Umbilical cord (tissue), 1 donor: ENCODE measurements at regions not wholly inside any gene's neighbourhood (a gene's known extent, or its start where the extent isn't known, plus 50 kb on each side); places are given as distances from the start of the nearest gene placed in this dataset.

Experiments
- DNase-seq: peaks from one replicate; pipeline ENCODE4 v3.0.0-alpha.2; 2015; ENCODE audit warnings: low spot score

DNA sequence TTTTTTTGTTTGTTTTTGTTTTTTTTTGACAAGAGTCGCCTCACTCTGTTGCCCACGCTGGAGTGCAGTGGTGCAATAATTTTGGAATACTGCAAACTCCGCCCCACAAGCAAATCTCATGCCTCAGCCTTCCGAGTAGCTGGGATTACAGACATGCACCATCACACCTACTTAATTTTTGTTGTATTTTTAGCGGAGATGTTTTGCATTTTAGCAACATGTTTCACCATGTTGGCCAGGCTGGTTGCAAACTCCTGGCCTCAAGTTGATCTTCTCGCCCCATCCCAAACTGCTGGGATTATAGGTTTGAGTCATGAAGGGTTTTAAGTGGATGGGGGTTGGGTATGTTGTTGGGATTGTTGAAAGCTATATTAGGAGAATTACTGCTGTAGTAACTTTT is 270.9 kb upstream of the LCORL start:
- no peak for DNase-seq

DNA sequence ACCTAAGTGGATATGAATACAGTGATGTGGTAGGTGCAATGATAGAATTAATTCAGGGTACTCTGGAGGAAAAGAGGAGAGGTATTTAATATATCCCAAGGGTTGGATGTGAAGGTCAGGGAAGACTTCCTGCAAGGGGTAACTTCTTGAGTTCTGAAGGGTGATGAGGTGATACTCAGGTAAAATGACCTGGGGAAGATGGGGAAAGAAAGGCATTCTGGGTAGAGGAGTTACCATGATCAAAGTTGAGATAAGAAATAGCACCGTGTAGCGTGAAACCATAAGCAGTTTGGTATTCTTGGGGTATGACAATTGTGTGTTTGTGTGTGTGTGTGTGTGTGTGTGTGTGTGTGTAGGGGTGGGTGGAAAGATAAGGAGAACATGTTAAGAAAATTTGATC is 270.4 kb upstream of the LCORL start:
- DNase-seq, result no peak

DNA sequence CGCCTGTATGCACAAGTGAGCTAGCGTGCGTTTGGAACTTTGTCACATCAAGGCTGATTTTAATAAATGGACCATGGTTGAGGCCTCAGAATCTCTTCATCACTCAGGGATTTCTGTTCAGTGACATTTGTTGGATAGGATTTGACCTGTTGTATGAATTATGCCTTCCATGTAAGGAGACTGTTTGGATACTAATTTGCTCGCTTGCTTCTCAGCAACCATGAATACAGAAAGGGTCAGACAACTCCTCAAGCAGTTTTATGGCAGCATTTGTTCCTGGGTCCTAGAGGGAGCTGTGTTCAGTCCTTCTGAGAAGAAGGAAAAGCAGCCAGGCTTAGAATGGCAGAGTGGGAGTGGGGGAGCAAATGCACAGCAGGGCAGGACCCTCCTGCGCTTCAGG is 269.7 kb upstream of the LCORL start:
- no peak for DNase-seq

DNA sequence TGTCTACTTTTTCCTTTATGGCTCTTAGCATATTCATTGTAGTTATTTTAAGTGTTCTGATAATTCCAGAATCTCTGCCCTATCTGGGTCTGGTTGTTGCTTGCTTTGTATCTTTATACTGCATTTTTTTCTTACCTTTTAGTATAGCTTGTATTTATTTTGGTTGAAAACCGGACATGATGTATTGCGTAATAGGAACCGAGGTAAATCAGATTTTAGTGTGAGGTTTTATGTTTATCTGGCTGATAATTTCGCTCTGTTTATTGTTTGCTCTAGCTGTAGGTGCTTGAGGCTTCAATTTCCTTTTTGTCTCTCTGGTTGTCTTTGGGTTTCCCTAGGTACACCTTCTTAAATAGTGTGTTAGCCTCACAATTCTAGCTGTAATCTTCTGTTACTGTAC is 263.8 kb upstream of the LCORL start:
- DNase-seq, result no peak

DNA sequence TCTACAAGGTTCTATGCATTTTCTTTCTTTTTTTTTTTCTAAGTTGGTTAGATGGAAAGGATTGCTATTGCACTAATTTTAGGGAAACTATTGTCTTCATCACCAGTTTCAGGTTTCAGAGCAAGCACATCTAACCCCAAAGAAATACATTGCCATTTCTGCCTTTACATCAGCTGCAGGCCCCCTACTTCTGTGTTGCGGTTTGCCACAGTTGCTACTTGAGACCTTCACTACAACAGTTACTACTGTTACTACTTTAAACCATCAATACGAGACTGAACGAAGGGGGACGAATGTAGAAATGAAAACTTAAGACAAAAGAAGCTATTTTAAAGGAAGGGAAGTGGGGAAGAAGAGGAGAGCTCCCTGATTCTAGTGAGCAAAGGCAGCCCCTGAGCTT is 256.7 kb upstream of the LCORL start:
- DNase-seq, result no peak

DNA sequence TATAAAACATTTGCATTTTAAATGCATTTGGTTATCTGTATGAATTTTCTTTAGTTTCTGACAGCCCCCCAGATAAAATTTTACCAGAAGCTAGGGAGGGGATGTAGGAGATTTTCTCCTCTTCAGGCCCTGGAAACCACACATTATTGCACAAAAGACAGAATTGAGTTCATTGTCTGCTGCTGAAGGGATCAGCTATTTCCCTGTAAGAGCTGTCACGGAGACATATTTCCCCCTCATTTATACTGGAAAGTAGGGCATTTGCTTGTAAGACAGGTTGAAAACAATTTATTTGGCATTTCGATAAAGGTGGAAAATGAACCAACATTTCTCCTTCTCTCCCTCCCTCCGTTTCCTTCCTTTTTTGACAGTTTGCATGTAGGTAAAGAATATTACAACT is 241.3 kb upstream of the LCORL start:
- no peak for DNase-seq

DNA sequence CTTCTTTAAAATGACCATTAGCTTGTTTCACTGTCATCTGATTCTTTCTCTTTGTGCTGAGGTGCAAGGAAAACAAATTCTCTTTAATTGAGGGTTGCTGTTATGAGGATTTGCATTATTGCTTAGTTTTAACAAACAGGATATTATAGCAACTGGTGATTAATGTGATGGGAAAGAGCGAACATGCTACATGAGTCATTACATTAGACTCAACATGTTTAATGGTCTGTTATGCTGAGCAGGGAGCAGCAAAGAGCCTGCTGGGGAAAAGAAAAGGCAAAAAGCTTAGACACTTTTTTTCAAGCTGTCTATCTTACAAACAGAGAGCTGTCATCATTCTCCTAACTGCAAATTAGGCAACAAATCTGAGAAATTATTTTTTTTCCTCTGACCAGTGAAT is 230.5 kb upstream of the LCORL start:
- no peak for DNase-seq

DNA sequence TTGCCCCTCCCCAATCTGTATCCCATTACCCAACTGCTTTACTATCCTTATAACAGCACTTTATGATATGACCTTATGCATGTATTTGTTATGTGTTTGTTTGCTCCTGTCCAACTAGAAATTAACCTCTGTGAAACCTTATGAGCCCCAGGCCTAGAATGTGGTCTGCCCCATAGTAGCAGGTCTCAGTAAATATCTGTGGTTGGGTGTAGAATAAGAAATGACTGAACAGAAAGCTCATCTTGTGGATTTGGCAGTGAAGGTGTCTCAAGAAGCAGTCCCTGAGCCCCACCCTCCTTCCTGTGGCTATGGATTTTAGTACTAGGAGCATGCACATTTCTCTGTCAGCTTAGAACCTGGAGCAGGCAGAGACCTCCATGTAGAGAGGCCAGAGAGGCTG is 229.0 kb upstream of the LCORL start:
- no peak for DNase-seq

DNA sequence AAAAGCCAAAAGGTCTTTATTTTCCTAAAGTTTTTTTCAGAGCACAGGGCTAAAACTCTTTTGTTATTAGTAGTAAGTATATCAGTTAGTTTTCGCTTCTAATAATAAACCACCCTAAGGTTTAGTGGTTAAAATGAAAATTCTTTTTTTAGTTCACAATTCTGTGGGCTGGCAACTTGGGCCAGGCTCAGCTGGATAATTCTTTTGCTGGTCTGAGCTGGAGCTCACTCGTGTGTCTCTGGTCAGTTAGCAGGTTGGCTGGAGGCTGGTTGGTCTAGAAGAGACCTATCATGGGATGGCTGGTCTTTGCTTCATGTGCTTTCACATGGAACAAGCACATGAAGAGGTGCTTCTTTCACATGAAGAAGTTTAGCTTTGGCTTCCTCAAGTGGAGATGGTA is 227.1 kb upstream of the LCORL start:
- DNase-seq, result no peak

DNA sequence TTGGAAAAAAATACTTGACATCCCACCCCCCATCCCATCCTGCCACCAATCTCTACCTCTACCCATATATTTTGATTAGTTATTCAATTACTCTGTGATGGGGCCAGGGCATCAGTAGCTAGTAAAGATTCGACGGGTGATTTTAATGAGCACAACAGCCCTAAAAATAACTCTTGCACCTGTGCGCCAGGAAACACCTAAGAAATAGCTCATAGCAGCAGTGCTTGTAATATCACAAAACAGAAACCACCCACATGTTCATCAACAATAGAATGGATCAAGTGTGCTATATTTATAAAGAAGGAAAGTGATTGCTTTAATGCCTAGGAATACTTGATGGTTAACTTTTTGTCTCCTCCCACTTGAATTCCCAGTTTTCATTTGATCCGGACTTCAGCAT is 225.6 kb upstream of the LCORL start:
- DNase-seq, result no peak

DNA sequence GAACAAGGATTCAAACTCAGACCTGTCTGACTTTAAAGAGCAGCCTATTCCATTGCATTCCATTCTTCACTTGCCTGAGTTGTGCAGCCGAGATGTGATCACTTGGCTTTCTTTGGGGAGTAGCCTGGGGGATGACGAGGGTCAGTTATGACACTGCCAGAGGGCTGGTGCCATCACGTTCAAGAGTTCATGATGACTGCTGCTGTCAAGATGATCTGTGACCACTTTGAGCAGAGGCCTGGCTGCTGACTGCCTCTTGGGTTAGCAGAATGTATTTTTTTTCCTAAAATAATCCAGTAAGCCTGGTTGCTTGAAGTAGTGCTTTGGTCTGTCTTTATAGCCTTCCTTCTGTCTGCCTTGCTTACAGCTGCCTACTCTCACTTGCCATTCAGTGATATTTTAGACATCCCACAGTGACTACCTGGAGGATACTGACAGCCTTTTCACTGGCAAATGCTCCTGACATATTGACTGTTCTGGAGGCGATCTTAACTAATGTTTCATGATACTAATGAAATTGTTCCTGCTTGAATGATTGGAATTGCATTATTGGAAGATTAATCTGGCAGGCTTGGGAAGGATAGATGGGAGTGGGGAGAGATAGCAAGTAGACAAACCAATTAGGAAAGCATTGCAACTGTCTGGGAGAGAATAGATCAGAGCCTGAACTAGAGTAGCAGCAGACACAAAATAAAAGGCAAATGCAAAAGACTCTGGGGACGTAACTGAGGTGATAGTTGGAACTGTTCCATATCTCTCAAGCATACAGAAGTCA is 221.6 kb upstream of the LCORL start:
- no peak for DNase-seq

DNA sequence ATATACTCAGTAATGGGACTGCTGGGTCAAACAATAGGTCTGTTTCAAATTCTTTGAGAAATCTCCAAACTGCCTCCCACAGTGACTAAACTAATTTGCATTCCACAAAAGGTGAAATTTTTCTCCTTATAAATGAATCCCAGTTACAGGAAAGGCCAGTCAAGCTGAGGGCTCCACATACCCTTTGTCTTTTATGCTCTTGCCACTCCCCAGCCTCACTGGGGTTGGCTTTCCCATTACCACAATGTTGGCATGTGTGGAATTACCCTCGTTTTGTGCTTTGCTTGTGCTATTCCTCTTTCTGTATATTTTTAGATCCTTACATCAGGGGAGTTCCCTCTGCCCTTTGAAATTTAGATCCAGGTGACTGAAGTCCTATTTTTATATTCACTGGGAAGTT is 220.2 kb upstream of the LCORL start:
- DNase-seq, result no peak

DNA sequence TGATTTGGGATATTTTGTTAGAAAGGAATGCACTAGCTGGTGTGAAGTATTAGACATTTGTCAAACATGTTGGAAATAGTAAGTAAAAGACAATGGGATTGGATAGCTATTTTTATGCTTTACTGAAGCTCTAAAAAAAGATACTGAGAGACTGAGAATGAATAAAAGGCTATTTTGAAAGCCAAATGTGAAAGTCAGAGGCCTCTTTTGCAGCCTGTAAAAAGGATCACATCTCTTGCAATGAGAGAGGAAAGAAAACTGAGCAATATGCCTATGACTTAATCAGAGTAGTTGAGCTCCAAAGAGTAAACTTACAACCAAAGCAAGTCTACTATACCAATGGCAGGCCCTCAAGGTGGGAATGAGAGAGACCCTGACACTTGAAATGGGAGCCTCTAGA is 212.6 kb upstream of the LCORL start:
- DNase-seq, result no peak

DNA sequence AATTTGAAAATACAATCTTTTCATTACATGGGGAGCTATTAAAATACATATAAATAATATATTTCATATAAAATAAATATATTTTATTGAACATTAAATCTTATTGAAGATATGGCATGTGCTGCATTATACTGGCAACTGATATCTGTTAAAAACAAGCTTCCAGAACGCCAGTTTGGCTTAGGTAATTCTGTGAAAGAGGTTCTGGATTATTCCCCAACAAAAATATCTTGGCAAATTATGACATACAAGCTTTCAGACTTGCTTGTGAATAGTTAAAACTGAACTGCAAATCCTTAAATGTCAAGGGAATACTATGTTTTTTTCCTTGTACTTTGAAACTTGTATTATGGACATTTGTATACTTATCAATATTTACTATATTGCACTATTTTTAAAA is 210.2 kb upstream of the LCORL start:
- no peak for DNase-seq

DNA sequence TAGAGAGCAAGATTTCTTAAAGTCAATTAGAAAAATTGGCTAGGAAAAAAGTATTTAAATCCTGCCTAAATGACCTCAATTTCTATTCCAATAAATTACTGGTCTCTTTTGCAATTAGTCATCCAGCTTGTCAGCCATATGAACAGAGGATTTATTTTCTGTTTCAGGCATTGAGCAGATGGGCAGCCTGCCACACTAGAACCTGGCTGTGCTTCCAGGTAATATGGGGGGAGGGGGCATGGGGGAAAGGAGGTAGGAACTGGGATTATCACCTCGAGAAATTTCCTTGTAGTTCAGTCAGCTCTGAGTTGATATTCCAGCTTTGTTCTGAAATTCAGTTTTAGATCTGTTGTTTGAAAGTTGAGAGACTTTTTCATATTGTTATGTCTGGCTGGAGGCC is 206.3 kb upstream of the LCORL start:
- no peak for DNase-seq

DNA sequence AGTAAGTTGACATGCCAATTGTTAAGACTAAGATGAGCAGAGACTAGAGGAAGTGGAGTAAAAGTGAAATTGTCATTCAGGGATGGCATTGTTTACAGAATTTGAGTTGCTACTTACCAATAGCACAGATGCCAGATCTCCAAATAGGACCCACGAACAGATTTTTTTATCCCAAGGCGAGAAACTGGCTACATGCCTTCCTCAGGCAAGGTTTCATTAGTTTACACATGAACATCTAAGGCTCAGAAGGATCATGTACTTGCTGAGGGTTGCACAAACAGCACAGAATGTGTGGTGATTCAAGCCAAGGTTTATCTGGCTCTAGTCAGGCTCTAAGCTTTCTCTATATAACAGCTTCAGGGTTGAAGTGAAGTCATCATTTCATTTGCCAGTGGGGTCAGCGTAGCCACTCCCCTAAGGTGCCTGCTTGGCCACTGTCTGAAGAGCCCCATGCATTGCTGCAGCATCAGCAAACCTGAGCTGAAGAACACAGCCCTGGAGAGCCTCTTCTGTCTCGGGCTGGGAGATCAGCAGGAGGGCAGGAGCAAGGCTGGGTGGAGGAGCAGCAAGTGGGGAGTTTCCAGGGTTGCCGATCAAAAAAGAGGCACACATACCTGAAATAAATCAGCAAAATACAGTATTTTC is 193.0 kb upstream of the LCORL start:
- DNase-seq, result no peak

DNA sequence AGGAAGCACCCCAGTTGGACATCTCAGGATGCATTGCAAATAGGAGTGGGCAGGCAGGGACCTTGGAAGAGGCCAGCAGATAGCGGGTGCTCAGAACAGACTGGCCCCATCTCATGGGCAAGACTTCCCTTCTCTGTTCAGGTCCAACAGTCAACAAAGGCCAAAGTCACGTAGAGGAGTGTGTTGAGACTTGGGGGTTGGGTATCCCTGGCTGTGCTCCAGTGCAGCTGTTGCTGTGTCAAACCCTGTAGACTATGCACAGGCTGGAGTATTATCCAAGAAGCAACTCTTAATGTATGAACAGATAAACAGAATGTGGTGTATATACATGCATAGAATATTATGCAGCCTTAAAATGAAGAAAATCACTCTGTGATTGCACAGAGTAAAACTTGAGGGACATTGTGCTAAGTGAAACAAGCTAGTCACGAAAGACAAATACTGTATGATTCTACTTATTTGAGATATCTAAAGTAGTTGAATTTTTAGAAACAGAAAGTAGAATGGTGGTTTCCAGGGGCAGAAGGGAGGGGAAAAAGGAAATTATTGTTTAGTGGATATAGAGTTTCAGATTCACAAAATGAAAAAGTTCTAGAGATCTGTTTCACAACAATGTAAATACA is 192.1 kb upstream of the LCORL start:
- no peak for DNase-seq

DNA sequence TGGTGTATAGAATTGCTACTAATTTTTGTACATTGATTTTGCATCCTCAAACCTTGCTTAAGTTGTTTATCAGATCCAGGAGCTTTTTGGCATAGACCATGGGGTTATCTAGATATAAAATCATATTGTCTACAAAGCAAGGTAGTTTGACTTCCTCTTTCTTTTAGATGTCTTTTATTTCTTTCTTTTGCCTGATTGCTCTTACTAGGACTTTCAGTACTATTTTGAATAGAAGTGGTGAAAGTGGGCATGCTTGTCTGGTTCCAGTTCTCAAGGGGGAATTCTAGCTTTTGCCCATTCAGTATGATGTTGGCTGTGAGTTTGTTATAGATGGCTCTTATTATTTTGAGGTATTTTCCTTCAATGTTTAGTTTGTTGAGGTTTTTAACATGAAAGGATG is 187.9 kb upstream of the LCORL start:
- no peak for DNase-seq

DNA sequence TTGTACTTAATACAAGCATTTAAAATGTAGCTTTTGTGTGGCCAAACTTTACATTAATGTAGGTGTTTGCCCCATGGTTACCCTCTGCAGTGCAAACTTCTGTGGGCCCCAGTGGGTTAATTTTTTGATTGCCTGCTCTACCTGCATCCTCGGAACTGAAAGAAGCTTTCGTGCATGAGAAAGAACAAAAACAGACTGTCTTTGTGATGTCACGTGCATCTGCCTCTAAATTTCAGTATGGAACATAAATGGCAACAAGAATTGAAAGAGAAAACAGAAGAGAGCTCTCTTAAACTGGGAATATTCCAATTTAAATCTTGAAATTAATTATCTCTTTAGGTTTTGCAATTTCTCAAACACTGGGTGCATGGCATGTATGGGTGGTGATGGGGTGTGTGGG is 182.4 kb upstream of the LCORL start:
- no peak for DNase-seq

DNA sequence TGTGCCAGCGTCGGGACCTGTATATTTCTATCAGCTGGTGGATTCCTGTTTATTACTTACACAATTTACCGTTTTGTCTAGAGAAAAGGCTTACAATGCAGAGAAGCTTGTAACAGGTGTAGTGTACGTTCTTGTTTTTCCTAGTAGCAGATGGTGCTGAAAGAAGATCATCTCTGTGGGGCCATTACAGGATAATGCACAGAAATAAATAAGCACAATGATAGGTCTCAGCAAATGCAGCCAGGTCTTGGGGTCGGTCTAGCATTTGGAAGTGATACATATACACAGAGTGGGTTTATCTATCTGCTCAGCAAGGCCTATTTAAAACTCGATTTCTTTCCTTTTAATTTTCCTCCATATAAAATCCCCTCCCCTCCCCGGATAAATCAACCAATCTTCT is 180.9 kb upstream of the LCORL start:
- DNase-seq, result no peak

DNA sequence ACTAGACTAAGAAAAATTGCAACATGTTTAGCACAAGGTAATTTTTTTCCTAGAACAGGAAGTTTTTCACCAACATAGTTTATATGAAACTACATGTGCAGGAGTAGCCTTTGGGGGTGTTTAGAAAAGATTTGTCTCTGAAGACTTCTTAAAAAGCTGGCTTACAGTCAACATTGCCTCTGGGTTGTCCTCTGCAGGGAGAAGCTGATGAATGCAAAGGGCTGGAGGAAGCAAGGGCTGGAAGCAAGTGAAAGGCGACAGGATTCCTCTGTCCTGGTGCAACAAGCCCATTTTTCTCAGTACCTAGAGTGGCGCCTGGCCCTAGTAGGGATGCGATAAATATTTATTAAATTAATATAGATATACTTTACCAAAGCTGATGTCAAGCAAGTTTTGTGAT is 180.3 kb upstream of the LCORL start:
- DNase-seq, result no peak

DNA sequence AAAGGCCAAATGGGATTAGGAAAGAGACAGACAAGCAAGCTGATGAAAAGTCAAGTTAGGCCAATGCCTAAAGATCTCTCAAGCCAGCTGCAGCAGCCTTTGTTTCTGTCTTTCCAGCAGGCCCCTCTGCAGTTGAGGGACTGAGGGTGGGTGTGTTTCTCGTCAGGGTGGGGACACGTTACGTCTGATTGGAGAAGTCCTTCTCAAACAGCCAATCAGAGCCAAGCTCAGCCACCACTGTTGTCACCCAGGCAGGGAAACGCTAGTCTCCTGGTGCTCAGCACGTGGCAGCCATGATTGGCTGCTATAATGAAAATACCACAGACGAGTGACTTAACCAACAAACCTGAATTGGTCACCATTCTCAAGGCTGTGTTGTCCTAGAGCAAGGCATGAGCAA is 177.1 kb upstream of the LCORL start:
- no peak for DNase-seq

DNA sequence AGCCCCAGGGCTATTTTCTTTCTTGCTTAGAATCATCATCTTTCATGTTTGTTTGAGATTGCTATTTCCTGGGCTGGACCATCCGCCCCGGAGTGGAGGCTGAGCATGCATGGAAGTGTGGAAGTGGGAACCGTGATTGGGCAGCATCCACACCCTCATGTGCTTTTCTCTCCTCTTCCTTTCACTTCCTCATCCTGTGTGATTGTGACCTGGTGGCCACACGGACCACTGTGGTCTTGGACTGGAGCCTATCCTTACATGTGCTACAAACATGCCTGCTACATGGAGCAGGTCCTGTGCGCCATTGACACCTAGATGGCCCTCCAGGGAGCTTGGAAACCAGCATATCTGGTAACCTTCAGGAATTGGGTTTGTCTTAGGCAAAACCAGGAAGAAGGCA is 175.9 kb upstream of the LCORL start:
- peak; percentile 6 for DNase-seq
